Thyroid gland (tissue), 4 donors: ENCODE measurements at regions not wholly inside any gene's neighbourhood (a gene's known extent, or its start where the extent isn't known, plus 50 kb on each side); places are given as distances from the start of the nearest gene placed in this dataset.
"Not testable (repeated sequence)": the region's sequence is repeated elsewhere in the genome, so short reads cannot be mapped to it uniquely, and the experiment has no call there.

Experiments used
- DNase-seq, 2 donors: peaks; one replicate each; pipeline ENCODE4 v3.0.0-alpha.2; 2019
- H3K27ac ChIP-seq, 3 donors: fragments of 200-600 bp; sonication (generic); 1 replicate in 2 of 3; 2 replicates in 1 of 3; pipeline ENCODE4 v1.5.1; 2016 to 2019; ENCODE audit warnings: mild to moderate bottlenecking in 1 of 3, moderate library complexity in 1 of 3
- H3K27me3 ChIP-seq: fragments of 200-600 bp; sonication (generic); one replicate; pipeline ENCODE4 v1.5.1; 2019
- H3K36me3 ChIP-seq, 2 donors: fragments of 200-600 bp; sonication (generic); one replicate each; pipeline ENCODE4 v1.5.1; 2016 to 2019
- H3K4me1 ChIP-seq, 2 donors: fragments of 200-600 bp; sonication (generic); one replicate each; pipeline ENCODE4 v1.5.1; 2017 to 2019
- H3K4me3 ChIP-seq, 3 donors: fragments of 200-600 bp; sonication (generic); replicated peaks in 1 of 3; 1 replicate in 2 of 3; 2 replicates in 1 of 3; pipeline ENCODE4 v1.5.1; 2016; ENCODE audit warnings: mild to moderate bottlenecking in 1 of 3
- H3K9me3 ChIP-seq: fragments of 200-600 bp; sonication (generic); one replicate; pipeline ENCODE4 v1.5.1; 2017
- CTCF ChIP-seq, 6 experiments: fragments of 200-600 bp in 3 of 6; fragments of 450-650 bp in 3 of 6; sonication (generic) in 3 of 6; IDR thresholded peaks; one replicate each; pipeline ENCODE4 v1.5.1; 2016 to 2019; ENCODE audit warnings: antibody characterized with exemption in 6 of 6, mild to moderate bottlenecking in 2 of 6, inconsistent platforms in 1 of 6, moderate library complexity in 1 of 6
- POLR2A ChIP-seq, 2 donors: fragments of 450-650 bp; IDR thresholded peaks; one replicate each; pipeline ENCODE4 v1.6.1; 2017; ENCODE audit warnings: antibody characterized with exemption in 2 of 2, mild to moderate bottlenecking in 2 of 2, moderate library complexity in 1 of 2
- WGBS, 2 donors: methylation state at CpG; one replicate each; pipeline ENCODE4 v1.1.5; 2017; 5-methylcytosine and 5-hydroxymethylcytosine counted together
- intact Hi-C: fragments of 100-400 bp; cut with DNase I; formaldehyde crosslinking; loops from one replicate; pipeline ENCODE4 v1.15.1; 2023

GRCh38 chr5:136559651-136560050 is 194.3 kb upstream of the TRPC7 start:
- H3K9me3 ChIP-seq, result no peaks in the 10 kb centered on the region
- H3K4me3 ChIP-seq, result no peak overlapping the region
- intact Hi-C loops, result no loop called here
- 75 to 78% methylated on average over 2 of the region's 2 CpGs for WGBS, 2 donors
- DNase-seq, result no peak
- H3K4me1 ChIP-seq, result peaks cover 6 to 11% of the 10 kb centered on the region in 2 donors
- H3K27me3 ChIP-seq, result no peaks in the 10 kb centered on the region
- no peaks in the 10 kb centered on the region for H3K36me3 ChIP-seq
- no peak overlapping the region for H3K27ac ChIP-seq
- TF ChIP-seq POLR2A (IDR thresholded peaks at IDR 0.05) (no peak), CTCF (IDR thresholded peaks at IDR 0.05) (no peak)

- H3K4me1 ChIP-seq, H3K27me3 ChIP-seq, H3K9me3 ChIP-seq, DNase-seq, H3K36me3 ChIP-seq, intact Hi-C loops, H3K27ac ChIP-seq, H3K4me3 ChIP-seq: not testable (repeated sequence)
- 75% methylated on average over 2 of the region's 2 CpGs for whole genome bisulfite sequencing, 2 donors
Measured at GRCh38 chr5:136547096-136547495, 181.8 kb upstream of the TRPC7 start.

GRCh38 chr5:136546441-136546840 is 181.1 kb upstream of the TRPC7 start:
- H3K4me3 ChIP-seq, DNase-seq, H3K9me3 ChIP-seq, H3K27ac ChIP-seq, H3K27me3 ChIP-seq, H3K36me3 ChIP-seq, intact Hi-C loops, H3K4me1 ChIP-seq: not testable (repeated sequence)
- WGBS, 2 donors, result 89 to 93% methylated on average over 3 of the region's 3 CpGs

- H3K36me3 ChIP-seq, H3K27me3 ChIP-seq, H3K4me3 ChIP-seq, H3K4me1 ChIP-seq, DNase-seq, H3K27ac ChIP-seq, H3K9me3 ChIP-seq, intact Hi-C loops: not testable (repeated sequence)
- WGBS, 2 donors, result 91 to 99% methylated on average over 5 of the region's 5 CpGs
Measured at GRCh38 chr5:136545031-136545430, 179.7 kb upstream of the TRPC7 start.

- H3K4me1 ChIP-seq, result no peaks in the 10 kb centered on the region
- no peak overlapping the region for H3K4me3 ChIP-seq
- intact Hi-C loops, result no loop called here
- H3K9me3 ChIP-seq, result no peaks in the 10 kb centered on the region
- WGBS, 2 donors, result 90 to 95% methylated on average over 2 of the region's 2 CpGs
- H3K27ac ChIP-seq, result no peak overlapping the region
- no peak for DNase-seq
- no peaks in the 10 kb centered on the region for H3K27me3 ChIP-seq
- no peaks in the 10 kb centered on the region for H3K36me3 ChIP-seq
- TF ChIP-seq CTCF (IDR thresholded peaks at IDR 0.05), result no peak
- TF ChIP-seq POLR2A (IDR thresholded peaks at IDR 0.05), result no peak
Measured at GRCh38 chr5:136538534-136538933, 173.2 kb upstream of the TRPC7 start.

GRCh38 chr5:136529081-136529480 is 163.7 kb upstream of the TRPC7 start:
- DNase-seq, result no peak
- Histone ChIP-seq H3K27me3 (no peaks in the 10 kb centered on the region), H3K36me3 (no peaks in the 10 kb centered on the region), H3K27ac (no peak overlapping the region), H3K4me1 (no peaks in the 10 kb centered on the region), H3K9me3 (no peaks in the 10 kb centered on the region), H3K4me3 (no peak overlapping the region)
- TF ChIP-seq CTCF (IDR thresholded peaks at IDR 0.05) (no peak), POLR2A (IDR thresholded peaks at IDR 0.05) (no peak)
- intact Hi-C loops, result no loop called here

- Histone ChIP-seq H3K4me3 (no peak overlapping the region), H3K27ac (no peak overlapping the region), H3K4me1 (no peaks in the 10 kb centered on the region), H3K9me3 (no peaks in the 10 kb centered on the region), H3K27me3 (no peaks in the 10 kb centered on the region), H3K36me3 (no peaks in the 10 kb centered on the region)
- no peak for DNase-seq
- intact Hi-C loops, result no loop called here
- TF ChIP-seq POLR2A (IDR thresholded peaks at IDR 0.05), result no peak
- TF ChIP-seq CTCF (IDR thresholded peaks at IDR 0.05), result no peak
- WGBS, 2 donors, result 82 to 86% methylated on average over 2 of the region's 2 CpGs
Measured at GRCh38 chr5:136528481-136529030, 163.2 kb upstream of the TRPC7 start.
